Loucy (cell line): ENCODE measurements at regions not wholly inside any gene's neighbourhood (a gene's known extent, or its start where the extent isn't known, plus 50 kb on each side); places are given as distances from the start of the nearest gene placed in this dataset.

Experiments
- H2AFZ ChIP-seq: fragments of 200-600 bp; sonication (generic); 2 replicates; pipeline ENCODE4 v1.6.0; 2016; ENCODE audit warnings: antibody characterized with exemption, mild to moderate bottlenecking, low read length, moderate library complexity
- H3F3A ChIP-seq: fragments of 200-600 bp; 2 replicates; pipeline ENCODE4 v1.6.0; 2016; ENCODE audit warnings: antibody characterized with exemption, low read depth, mild to moderate bottlenecking
- H3K27me3 ChIP-seq: fragments of 200-600 bp; sonication (generic); 2 replicates; pipeline ENCODE4 v1.6.1; 2014; ENCODE audit warnings: low read length, mild to moderate bottlenecking; ENCODE audit not compliant: insufficient read depth, poor library complexity, severe bottlenecking
- H3K36me3 ChIP-seq: fragments of 200-600 bp; sonication (generic); 2 replicates; pipeline ENCODE4 v1.6.1; 2016; ENCODE audit warnings: low read length; ENCODE audit not compliant: insufficient read depth
- H3K4me1 ChIP-seq: fragments of 200-600 bp; sonication (generic); 2 replicates; pipeline ENCODE4 v1.5.1; 2014; ENCODE audit warnings: low read length, mild to moderate bottlenecking; ENCODE audit not compliant: insufficient read depth, poor library complexity, severe bottlenecking
- H3K4me2 ChIP-seq: fragments of 200-600 bp; sonication (generic); 2 replicates; pipeline ENCODE4 v1.6.0; 2014; ENCODE audit warnings: antibody characterized with exemption, low read length, low read depth, mild to moderate bottlenecking; ENCODE audit not compliant: poor library complexity, severe bottlenecking
- H3K4me3 ChIP-seq: fragments of 200-600 bp; sonication (generic); 2 replicates; pipeline ENCODE4 v1.5.1; 2014; ENCODE audit warnings: low read length, mild to moderate bottlenecking, mixed read lengths; ENCODE audit not compliant: poor library complexity, severe bottlenecking
- H3K79me2 ChIP-seq: fragments of 200-600 bp; sonication (generic); 2 replicates; pipeline ENCODE4 v1.6.1; 2014; ENCODE audit warnings: low read length; ENCODE audit not compliant: insufficient read depth
- H3K9ac ChIP-seq: fragments of 200-600 bp; sonication (generic); 2 replicates; pipeline ENCODE4 v1.6.0; 2014; ENCODE audit warnings: mild to moderate bottlenecking, low read depth, low read length, moderate library complexity; ENCODE audit not compliant: poor library complexity, severe bottlenecking
- H3K9me2 ChIP-seq: fragments of 200-600 bp; sonication (generic); replicated peaks from 2 replicates; pipeline ENCODE4 v1.6.1; 2016; ENCODE audit warnings: low read depth, low read length, mixed read lengths
- H3K9me3 ChIP-seq: fragments of 200-600 bp; sonication (generic); 2 replicates; pipeline ENCODE4 v1.6.1; 2014; ENCODE audit warnings: mild to moderate bottlenecking, antibody characterized with exemption, low read length, low read depth; ENCODE audit not compliant: insufficient read depth
- H4K20me1 ChIP-seq: fragments of 200-600 bp; sonication (generic); 2 replicates; pipeline ENCODE4 v1.6.0; 2014; ENCODE audit warnings: antibody characterized with exemption, low read length, mild to moderate bottlenecking; ENCODE audit not compliant: insufficient read depth, poor library complexity, severe bottlenecking
- CTCF ChIP-seq: fragments of 200-600 bp; sonication (generic); conservative IDR thresholded peaks from 2 replicates; pipeline ENCODE4 v1.5.1; 2014; ENCODE audit warnings: mild to moderate bottlenecking, antibody characterized with exemption, low read length
- EZH2phosphoT487 ChIP-seq: fragments of 200-600 bp; IDR thresholded peaks from 2 replicates; pipeline ENCODE4 v1.6.1; 2018; ENCODE audit warnings: antibody characterized with exemption, mild to moderate bottlenecking, moderate library complexity, borderline replicate concordance

DNA sequence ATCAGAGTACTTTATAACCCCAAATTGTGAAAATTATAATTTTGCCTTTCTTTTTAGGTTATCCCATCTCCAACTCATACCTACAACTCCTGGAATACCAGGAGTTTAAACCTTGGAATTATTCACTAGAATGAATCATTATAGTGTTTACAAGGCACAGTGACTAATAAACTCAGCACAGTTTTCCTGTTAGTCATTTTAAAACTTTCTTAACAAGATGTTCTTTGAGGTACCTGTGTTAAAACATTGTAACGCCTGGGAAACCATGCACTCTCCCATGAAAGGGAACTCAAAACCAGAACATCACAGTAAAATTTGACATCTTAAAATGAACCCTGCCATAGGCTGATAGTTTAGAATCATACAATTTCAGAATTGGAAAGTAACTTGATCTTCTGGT lies 132.4 kb upstream of the OSTN start:
- Histone ChIP-seq H3F3A (no peaks in the 10 kb centered on the region), H3K9ac (no peak overlapping the region), H3K9me2 (no peaks in the 10 kb centered on the region), H3K79me2 (no peaks in the 10 kb centered on the region), H3K36me3 (no peaks in the 10 kb centered on the region), H3K4me2 (no peak overlapping the region), H3K27me3 (no peaks in the 10 kb centered on the region), H4K20me1 (no peaks in the 10 kb centered on the region), H3K4me1 (no peaks in the 10 kb centered on the region), H2AFZ (no peak overlapping the region), H3K9me3 (no peaks in the 10 kb centered on the region), H3K4me3 (no peak overlapping the region)
- TF ChIP-seq CTCF = no peak
- no peak for TF ChIP-seq EZH2phosphoT487

- Histone ChIP-seq H3K4me1 (no peaks in the 10 kb centered on the region), H3K36me3 (no peaks in the 10 kb centered on the region), H3K9me3 (no peaks in the 10 kb centered on the region), H3K9me2 (no peaks in the 10 kb centered on the region), H2AFZ (no peak overlapping the region), H3K4me3 (no peak overlapping the region), H3K4me2 (no peak overlapping the region), H3K79me2 (no peaks in the 10 kb centered on the region), H3K9ac (no peak overlapping the region), H4K20me1 (no peaks in the 10 kb centered on the region), H3F3A (no peaks in the 10 kb centered on the region), H3K27me3 (no peaks in the 10 kb centered on the region)
- TF ChIP-seq EZH2phosphoT487 (no peak), CTCF (no peak)
Observed at GRCh38 chr3:191065181-191065805, 133.7 kb upstream of the OSTN start.

- Histone ChIP-seq H3K79me2 (no peaks in the 10 kb centered on the region), H3F3A (no peaks in the 10 kb centered on the region), H3K4me1 (no peaks in the 10 kb centered on the region), H3K36me3 (no peaks in the 10 kb centered on the region), H3K4me2 (no peak overlapping the region), H3K9me3 (no peaks in the 10 kb centered on the region), H3K9ac (no peak overlapping the region), H3K9me2 (no peaks in the 10 kb centered on the region), H3K27me3 (no peaks in the 10 kb centered on the region), H3K4me3 (no peak overlapping the region), H2AFZ (no peak overlapping the region), H4K20me1 (no peaks in the 10 kb centered on the region)
- TF ChIP-seq EZH2phosphoT487 (no peak), CTCF (peak; percentile 72)
Observed at GRCh38 chr3:191051037-191051436, 148.0 kb upstream of the OSTN start.
